ENCODE measurements at regions not wholly inside any gene's neighbourhood (a gene's known extent, or its start where the extent isn't known, plus 50 kb on each side); places are given as distances from the start of the nearest gene placed in this dataset.
"Not testable (repeated sequence)": the region's sequence is repeated elsewhere in the genome, so short reads cannot be mapped to it uniquely, and the experiment has no call there.

- DNase-seq (ENCODE audit: low read depth in 2 of 2), result no peak
These were observed 193.1 kb upstream of the FLRT2 start for GRCh38 chr14:85336817-85337216.

DNA sequence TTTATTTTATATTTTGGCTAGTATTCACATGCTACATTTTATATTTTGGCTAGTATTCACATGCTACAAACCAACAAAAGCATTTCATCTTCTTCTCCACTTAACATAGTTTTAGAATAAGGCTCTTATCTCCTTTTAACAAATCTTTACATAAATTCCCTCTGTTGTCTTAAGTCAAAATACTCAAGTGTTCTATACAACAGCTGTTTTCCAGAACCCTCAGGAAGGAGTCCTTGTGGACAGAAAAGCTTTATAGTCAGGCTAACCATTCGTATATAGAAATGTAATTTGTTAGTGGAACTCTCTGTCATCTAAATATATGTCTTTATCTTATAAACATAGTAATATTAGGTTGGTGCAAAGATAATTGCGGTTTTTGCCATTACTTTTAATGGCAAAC lies 191.0 kb upstream of the FLRT2 start:
- no peak for DNase-seq (ENCODE audit: low read depth in 2 of 2)

DNA sequence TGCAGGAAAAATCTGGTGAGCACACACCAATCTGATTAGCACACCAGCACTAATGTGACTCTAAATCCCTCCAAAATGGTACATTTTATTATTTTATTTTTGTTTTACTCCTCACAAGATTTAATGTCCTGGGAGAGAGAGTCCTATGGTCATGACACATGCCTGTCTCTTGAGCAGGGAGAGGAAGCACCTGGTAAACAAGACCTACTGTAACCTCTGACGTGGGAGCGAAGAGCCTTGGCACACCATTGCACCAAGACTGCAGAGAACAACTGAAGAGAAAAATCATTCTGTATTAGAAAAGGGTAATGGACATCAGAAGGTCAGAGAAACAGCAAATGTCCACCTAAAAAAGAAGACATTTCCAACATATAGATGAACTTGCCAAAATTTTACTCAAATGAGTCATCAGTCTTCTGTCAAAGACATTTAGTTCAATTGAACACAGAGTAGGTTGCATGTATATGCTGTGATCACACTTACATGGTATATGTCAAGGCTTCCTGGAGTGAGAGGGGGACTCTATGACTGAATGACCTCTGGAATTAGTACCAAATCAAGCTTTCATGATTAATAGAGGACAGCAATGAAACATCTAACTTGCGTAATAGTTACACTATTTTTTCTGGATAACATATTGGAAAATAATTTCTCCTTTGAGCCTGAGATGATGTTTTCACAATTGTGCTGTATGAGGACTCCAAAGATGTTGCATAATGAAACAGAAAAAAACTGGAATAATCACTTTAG lies 186.9 kb upstream of the FLRT2 start:
- DNase-seq (ENCODE audit: low read depth in 2 of 2), result peak in 1 of 2 experiments; percentile 8

GRCh38 chr14:85344171-85344570 lies 185.8 kb upstream of the FLRT2 start:
- no peak for DNase-seq (ENCODE audit: low read depth in 2 of 2)

GRCh38 chr14:85344847-85345570 lies 184.9 kb upstream of the FLRT2 start:
- DNase-seq (ENCODE audit: low read depth in 2 of 2), result no peak

DNA sequence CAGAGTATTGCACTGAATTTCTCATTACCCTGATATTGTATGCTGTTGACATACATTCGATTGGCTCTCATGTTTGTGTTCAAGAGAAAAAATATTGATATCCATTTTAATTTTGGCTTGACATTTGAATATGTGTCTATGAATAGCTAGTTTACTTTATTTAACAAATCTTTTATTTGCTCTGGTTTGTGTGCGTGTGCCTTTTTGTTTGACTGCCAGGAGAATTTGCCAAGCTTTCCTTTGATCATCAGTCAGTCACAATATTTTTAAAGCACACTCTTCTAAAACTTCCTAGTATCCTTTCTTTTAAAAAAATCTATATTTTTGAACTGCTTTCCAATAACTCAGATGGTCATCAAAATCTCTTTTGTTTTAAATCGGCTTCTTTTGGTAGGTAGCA lies 179.3 kb upstream of the FLRT2 start:
- no peak for DNase-seq (ENCODE audit: low read depth in 2 of 2)

- DNase-seq (ENCODE audit: low read depth in 2 of 2), result not testable (repeated sequence)
These were observed 177.4 kb upstream of the FLRT2 start for GRCh38 chr14:85352588-85352987.

- DNase-seq (ENCODE audit: low read depth in 2 of 2), result no peak
These were observed 172.8 kb upstream of the FLRT2 start for GRCh38 chr14:85357120-85357519.

- no peak for DNase-seq (ENCODE audit: low read depth in 2 of 2)
These were observed 171.7 kb upstream of the FLRT2 start for GRCh38 chr14:85358136-85358785.

GRCh38 chr14:85359505-85359904 lies 170.4 kb upstream of the FLRT2 start:
- no peak for DNase-seq (ENCODE audit: low read depth in 2 of 2)

- DNase-seq (ENCODE audit: low read depth in 2 of 2), result no peak
These were observed 166.6 kb upstream of the FLRT2 start for GRCh38 chr14:85363358-85363757.

DNA sequence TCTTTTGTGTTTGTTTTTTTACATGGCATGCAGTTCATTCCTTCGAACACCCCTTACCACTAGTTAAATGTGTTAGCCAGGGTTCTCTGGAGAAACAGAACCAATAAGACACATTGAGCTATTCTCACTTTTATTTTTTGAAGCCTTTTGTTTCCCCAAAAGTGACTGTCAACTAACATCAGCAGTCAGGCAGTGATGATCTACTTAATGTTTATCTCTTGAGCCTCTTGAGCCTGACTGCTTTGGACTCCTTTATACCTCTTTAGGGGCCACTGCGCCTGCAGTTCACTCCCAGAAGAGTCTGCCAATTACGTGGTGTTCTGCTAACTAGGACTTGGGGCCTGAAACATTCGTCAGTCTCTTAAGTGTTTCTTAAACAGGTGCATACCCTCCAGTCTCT lies 163.7 kb upstream of the FLRT2 start:
- DNase-seq (ENCODE audit: low read depth in 2 of 2), result no peak

DNA sequence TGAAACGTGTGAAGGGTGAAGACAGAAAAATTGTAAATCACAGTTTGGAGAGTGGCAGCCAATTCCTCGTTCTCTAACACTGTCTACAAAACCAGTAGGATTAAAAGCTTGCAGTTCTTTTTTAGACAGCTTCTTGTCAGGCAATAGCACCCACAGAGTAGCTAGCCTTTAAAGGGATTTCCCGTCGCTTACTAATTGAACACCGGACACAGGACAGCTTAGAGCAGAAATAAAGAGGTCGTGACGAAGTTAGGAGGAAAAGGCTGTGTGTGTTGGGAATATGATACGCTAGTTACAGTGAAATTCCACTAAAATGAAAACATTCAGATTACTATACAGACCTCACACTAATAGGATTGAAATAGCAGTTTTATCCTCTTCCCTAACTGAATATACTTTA lies 149.1 kb upstream of the FLRT2 start:
- DNase-seq (ENCODE audit: low read depth in 2 of 2), result no peak

DNA sequence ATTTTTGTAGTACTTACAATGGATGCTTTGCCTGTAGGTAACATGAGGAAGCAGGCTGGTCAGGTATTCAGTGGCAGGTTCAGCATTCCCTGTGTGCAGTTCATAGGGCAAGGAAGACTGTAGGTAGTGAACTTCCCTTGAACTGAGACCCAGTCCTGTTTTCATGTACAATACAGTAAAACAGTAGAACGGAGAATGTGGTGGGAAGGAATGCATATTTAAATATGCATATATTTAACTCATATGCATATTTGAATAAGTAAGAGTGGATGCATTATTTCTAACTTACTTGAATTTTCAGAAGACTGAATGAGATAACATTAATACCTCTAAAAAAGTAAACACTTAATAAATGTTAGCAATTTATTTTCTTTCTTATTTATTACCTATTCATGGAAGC lies 147.6 kb upstream of the FLRT2 start:
- no peak for DNase-seq (ENCODE audit: low read depth in 2 of 2)

GRCh38 chr14:85387181-85387580 lies 142.8 kb upstream of the FLRT2 start:
- no peak for DNase-seq (ENCODE audit: low read depth in 2 of 2)

DNA sequence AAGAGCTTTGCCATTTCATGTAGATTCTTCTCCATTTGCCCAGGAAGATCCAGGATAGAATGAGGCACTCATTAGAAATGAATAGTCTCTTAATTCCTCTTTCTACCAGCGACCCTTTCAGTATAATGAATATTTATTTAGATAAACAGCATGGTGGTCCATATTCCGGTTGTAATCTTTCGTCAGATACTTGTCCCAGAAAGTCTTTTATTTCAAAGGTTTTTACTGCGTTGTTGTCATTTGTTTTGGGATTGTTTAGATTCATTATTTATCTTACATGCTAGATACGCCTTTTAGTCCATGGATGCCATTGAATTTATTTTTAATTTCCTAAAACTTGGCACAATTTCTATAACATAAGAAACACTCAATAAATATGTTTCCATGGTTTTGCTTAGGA lies 139.7 kb upstream of the FLRT2 start:
- no peak for DNase-seq (ENCODE audit: low read depth in 2 of 2)

DNA sequence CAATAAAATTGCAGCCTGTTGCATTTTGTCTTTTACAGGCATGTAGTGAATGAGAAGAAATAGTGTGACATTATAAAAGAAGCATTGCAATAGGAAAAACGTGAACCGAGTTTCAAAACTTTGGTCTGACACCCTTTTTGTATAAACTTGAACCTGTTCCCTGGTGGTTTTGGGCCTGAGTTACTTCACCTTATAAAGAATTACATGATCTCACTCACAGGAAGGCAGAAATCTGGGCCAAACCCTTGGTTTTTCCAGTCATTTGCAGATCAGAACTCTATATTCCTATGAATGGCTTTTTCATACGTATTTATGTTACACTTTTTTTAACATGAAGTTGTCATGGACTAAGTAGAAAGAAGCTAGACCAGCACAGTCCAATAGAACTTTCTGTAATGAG lies 138.5 kb upstream of the FLRT2 start:
- DNase-seq (ENCODE audit: low read depth in 2 of 2), result no peak

GRCh38 chr14:85391892-85392291 lies 138.1 kb upstream of the FLRT2 start:
- no peak for DNase-seq (ENCODE audit: low read depth in 2 of 2)

GRCh38 chr14:85399186-85399585 lies 130.8 kb upstream of the FLRT2 start:
- peak in 1 of 2 experiments; percentile 6 for DNase-seq (ENCODE audit: low read depth in 2 of 2)

GRCh38 chr14:85400678-85401077 lies 129.3 kb upstream of the FLRT2 start:
- DNase-seq (ENCODE audit: low read depth in 2 of 2), result no peak

DNA sequence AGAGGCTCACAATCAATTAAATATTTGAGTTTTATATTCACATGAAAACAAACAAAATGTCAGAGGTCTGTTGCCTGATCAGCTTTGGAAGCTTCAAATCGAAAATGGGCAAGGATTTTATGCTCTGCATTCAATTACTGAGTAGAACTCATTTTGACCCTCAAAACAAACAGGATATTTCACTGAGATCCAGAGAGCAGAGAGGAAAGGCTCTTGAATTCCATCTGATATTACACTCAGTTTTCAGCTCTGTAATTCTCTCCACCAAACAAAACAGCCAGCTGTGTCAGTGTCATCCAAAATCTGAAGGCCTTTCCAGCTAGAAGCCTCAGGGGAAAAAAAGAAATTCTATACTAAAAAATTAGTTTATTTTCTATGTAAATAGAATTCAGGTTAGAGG lies 128.6 kb upstream of the FLRT2 start:
- DNase-seq (ENCODE audit: low read depth in 2 of 2), result no peak

DNA sequence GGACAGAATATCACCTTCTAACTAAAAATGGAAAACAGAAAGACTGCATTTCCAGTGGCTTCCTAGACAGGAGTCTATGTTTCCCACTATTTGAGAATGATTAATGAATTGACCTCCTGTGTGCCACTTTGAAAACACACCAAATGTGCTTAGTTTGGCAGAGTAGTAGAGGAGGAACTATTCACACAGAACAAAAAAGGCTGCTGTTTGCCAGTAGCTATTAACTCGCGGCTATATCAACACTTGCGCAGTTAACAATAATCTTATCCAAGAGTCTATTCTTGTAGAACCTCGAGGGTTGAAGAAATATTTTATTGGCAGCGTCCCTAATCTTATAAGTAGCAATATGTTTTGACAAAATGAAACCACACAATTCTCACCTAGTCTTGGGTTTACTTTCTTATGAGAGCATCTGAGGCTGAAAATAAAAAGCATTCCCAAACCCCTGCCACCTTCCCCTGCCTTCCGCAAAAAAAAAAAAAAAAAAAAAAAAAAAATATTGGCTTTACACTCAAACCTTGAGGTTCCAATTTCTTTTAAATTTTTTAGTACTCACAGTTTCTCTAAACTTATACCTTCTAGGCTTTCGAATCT lies 127.3 kb upstream of the FLRT2 start:
- no peak for DNase-seq (ENCODE audit: low read depth in 2 of 2)

Data from fibroblast of skin of left biceps (primary cell).